B cell (primary cell): ENCODE measurements at regions not wholly inside any gene's neighbourhood (a gene's known extent, or its start where the extent isn't known, plus 50 kb on each side); places are given as distances from the start of the nearest gene placed in this dataset.

ENCODE experiments used
- EZH2 ChIP-seq: IDR thresholded peaks from 2 replicates; pipeline ENCODE4 v1.6.1; 2012; ENCODE audit warnings: borderline replicate concordance, low read depth, mild to moderate bottlenecking, moderate library complexity, low read length; ENCODE audit not compliant: insufficient read depth, poor library complexity, severe bottlenecking
- TF ChIP-seq, protein P1 (sequence below): fragments of 200-600 bp; IDR thresholded peaks from one replicate; pipeline ENCODE4 v1.8.0; 2022; ENCODE audit warnings: antibody characterized with exemption, mild to moderate bottlenecking

DNA sequence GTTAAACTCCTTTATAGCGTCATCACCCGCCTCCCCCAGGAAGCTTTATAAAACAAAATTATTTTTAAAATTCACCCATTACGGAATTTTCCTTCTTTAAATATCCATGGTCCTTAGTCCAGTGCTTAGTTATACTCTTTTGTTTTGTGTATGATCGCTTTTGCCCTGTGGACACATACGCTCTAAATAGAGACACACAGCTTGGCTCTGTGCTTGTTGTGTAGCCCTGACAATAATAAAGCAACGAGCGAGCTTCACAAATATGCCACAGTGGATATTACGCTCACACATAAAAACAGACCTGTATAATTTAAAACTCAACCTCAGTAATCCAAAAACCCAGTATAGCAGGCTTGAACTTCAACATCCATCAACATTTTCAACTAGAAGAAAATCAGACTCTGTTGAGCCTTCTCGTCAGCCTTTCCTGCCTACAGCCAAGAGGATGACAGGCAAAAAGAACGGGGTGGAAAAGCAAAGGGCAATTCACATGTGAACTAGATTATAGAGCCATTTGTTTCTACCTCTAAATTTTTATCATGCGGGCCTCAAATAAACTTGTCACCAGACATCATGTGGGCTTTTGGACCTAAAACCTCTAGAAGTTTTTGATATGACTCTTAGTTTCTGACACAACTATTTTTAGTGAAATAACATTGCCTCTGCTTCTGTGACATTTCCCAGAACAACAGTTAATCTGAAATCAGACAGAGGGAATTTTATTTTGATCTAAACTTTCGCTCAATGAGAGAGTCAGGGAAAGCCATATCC lies 89.6 kb upstream of the THBS1 start:
- TF ChIP-seq, protein P1, sequence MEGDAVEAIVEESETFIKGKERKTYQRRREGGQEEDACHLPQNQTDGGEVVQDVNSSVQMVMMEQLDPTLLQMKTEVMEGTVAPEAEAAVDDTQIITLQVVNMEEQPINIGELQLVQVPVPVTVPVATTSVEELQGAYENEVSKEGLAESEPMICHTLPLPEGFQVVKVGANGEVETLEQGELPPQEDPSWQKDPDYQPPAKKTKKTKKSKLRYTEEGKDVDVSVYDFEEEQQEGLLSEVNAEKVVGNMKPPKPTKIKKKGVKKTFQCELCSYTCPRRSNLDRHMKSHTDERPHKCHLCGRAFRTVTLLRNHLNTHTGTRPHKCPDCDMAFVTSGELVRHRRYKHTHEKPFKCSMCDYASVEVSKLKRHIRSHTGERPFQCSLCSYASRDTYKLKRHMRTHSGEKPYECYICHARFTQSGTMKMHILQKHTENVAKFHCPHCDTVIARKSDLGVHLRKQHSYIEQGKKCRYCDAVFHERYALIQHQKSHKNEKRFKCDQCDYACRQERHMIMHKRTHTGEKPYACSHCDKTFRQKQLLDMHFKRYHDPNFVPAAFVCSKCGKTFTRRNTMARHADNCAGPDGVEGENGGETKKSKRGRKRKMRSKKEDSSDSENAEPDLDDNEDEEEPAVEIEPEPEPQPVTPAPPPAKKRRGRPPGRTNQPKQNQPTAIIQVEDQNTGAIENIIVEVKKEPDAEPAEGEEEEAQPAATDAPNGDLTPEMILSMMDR, result no peak
- no peak for TF ChIP-seq EZH2
